ENCODE measurements at regions not wholly inside any gene's neighbourhood (a gene's known extent, or its start where the extent isn't known, plus 50 kb on each side); places are given as distances from the start of the nearest gene placed in this dataset.

GRCh38 chr15:31544361-31544760, 217.7 kb downstream of the KLF13 start:
- Histone ChIP-seq H3K79me2 (ENCODE audit: control insufficient read depth, insufficient read depth, low read length) (no peaks in the 10 kb centered on the region), H3K4me1 (ENCODE audit: control insufficient read depth, extremely low read depth, insufficient read depth, low read length) (no peaks in the 10 kb centered on the region), H3K27me3 (ENCODE audit: control insufficient read depth in 2 of 2, insufficient read depth in 2 of 2, low read length in 2 of 2) (peaks cover 6 to 36% of the 10 kb centered on the region in 2 experiments), H3K4me2 (ENCODE audit: insufficient read depth, low read length) (no peak overlapping the region), H2AFZ (ENCODE audit: low read depth, low read length) (no peak overlapping the region), H3K9me3 (replicated peaks; ENCODE audit: control insufficient read depth, insufficient read depth, low read length) (no peaks in the 10 kb centered on the region), H3K9me1 (replicated peaks; ENCODE audit: control insufficient read depth, extremely low read depth, insufficient read depth, low read length) (no peaks in the 10 kb centered on the region), H3K9ac (replicated peaks; ENCODE audit: extremely low read depth, insufficient read depth, low read length) (no peak overlapping the region), H3K27ac (ENCODE audit: insufficient read depth, low read depth, low read length) (no peak overlapping the region), H3K36me3 (ENCODE audit: control insufficient read depth in 2 of 2, extremely low read depth in 1 of 2, insufficient read depth in 2 of 2, low read length in 2 of 2) (no peaks in the 10 kb centered on the region), H4K20me1 (replicated peaks; ENCODE audit: control insufficient read depth, extremely low read depth, insufficient read depth, low read length) (no peaks in the 10 kb centered on the region), H3K4me3 (replicated peaks in 1 of 3; ENCODE audit: insufficient read depth in 1 of 3, low read depth in 1 of 3, low read length in 3 of 3) (no peak overlapping the region)
- no TSS peak for BruUV-seq (replicated peaks)
- intact Hi-C loops (cut with micrococcal nuclease) (no loop called here), dilution Hi-C loops (cut with MboI; ENCODE audit: extremely low pct_ligation_motif_present, low sequenced_read_pairs) (no loop called here)
- ChIA-PET CTCF (interaction anchor here (0.9 kb wide), 1 partner anchor 17 kb away, joined by 3 read pairs; no protein-coding TSS in a partner anchor), POLR2A (no interaction called here)
- no peak for TF ChIP-seq POLR2A (IDR thresholded peaks at IDR 0.05; ENCODE audit: low read depth, low read length)
- no peak for TF ChIP-seq MAX (IDR thresholded peaks at IDR 0.05; ENCODE audit: insufficient read depth, insufficient read length)
- no peak for TF ChIP-seq FOS (IDR thresholded peaks at IDR 0.05; ENCODE audit: borderline replicate concordance, insufficient read depth, low read length)
- no peak for TF ChIP-seq GATA2 (IDR thresholded peaks at IDR 0.05; ENCODE audit: insufficient read depth, insufficient read length, low read depth, low read length)
- no peak for TF ChIP-seq MYC (IDR thresholded peaks at IDR 0.05; ENCODE audit: low read depth, low read length)
- no peak for TF ChIP-seq EZH2 (IDR thresholded peaks at IDR 0.05; ENCODE audit: borderline replicate concordance, low read depth, low read length, severe bottlenecking)
- TF ChIP-seq CTCF (IDR thresholded peaks at IDR 0.05; ENCODE audit: extremely low read depth in 1 of 2, insufficient read depth in 1 of 2, low read depth in 1 of 2, low read length in 2 of 2): no peak
- TF ChIP-seq JUN (IDR thresholded peaks at IDR 0.05; ENCODE audit: borderline replicate concordance, insufficient read depth, insufficient read length, low read depth): no peak
- no peak for TF ChIP-seq POLR2AphosphoS5 (IDR thresholded peaks at IDR 0.05; ENCODE audit: insufficient read depth, low read depth, low read length)
- FAIRE-seq (no peak), DNase-seq (ENCODE audit: low read depth, low spot score) (no peak)

Data from endothelial cell of umbilical vein (primary cell).